Left ventricle myocardium inferior (tissue), 1 donor: ENCODE measurements at regions not wholly inside any gene's neighbourhood (a gene's known extent, or its start where the extent isn't known, plus 50 kb on each side); places are given as distances from the start of the nearest gene placed in this dataset.

Experiments used
- DNase-seq: peaks from one replicate; pipeline ENCODE4 v3.0.0-alpha.2; 2020
- H3K27ac ChIP-seq: fragments of 200-600 bp; replicated peaks from 2 replicates; pipeline ENCODE4 v1.8.0; 2021
- H3K27me3 ChIP-seq: fragments of 200-600 bp; 2 replicates; pipeline ENCODE4 v1.8.0; 2021; ENCODE audit warnings: low read depth
- H3K36me3 ChIP-seq: fragments of 200-600 bp; 2 replicates; pipeline ENCODE4 v1.8.0; 2021
- H3K4me1 ChIP-seq: fragments of 200-600 bp; 2 replicates; pipeline ENCODE4 v1.8.0; 2021
- H3K4me3 ChIP-seq: fragments of 200-600 bp; 2 replicates; pipeline ENCODE4 v1.8.0; 2021; ENCODE audit warnings: mild to moderate bottlenecking, moderate library complexity
- H3K9me3 ChIP-seq: fragments of 200-600 bp; replicated peaks from 2 replicates; pipeline ENCODE4 v1.8.0; 2021
- intact Hi-C: fragments of 100-400 bp; cut with micrococcal nuclease; formaldehyde crosslinking; loops from one replicate; pipeline ENCODE4 v1.11.0; 2022
- TF ChIP-seq, protein P1 (sequence below): fragments of 200-600 bp; IDR thresholded peaks from 2 replicates; pipeline ENCODE4 v1.8.0; 2021; ENCODE audit warnings: antibody characterized with exemption, mild to moderate bottlenecking, borderline replicate concordance
- donor health status: DM: no; HTN: yes; CAD: no; lungs with severe emphysema.

GRCh38 chr10:3605882-3606281 is 179.1 kb downstream of the KLF6 start:
- intact Hi-C loops: no loop called here
- Histone ChIP-seq H3K27me3 (no peaks in the 10 kb centered on the region), H3K27ac (no peak overlapping the region), H3K4me3 (no peak overlapping the region), H3K4me1 (no peaks in the 10 kb centered on the region), H3K36me3 (no peaks in the 10 kb centered on the region), H3K9me3 (peaks cover 44% of the 10 kb centered on the region)
- TF ChIP-seq, protein P1, sequence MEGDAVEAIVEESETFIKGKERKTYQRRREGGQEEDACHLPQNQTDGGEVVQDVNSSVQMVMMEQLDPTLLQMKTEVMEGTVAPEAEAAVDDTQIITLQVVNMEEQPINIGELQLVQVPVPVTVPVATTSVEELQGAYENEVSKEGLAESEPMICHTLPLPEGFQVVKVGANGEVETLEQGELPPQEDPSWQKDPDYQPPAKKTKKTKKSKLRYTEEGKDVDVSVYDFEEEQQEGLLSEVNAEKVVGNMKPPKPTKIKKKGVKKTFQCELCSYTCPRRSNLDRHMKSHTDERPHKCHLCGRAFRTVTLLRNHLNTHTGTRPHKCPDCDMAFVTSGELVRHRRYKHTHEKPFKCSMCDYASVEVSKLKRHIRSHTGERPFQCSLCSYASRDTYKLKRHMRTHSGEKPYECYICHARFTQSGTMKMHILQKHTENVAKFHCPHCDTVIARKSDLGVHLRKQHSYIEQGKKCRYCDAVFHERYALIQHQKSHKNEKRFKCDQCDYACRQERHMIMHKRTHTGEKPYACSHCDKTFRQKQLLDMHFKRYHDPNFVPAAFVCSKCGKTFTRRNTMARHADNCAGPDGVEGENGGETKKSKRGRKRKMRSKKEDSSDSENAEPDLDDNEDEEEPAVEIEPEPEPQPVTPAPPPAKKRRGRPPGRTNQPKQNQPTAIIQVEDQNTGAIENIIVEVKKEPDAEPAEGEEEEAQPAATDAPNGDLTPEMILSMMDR: no peak
- no peak for DNase-seq

GRCh38 chr10:3595736-3596135 is 189.3 kb downstream of the KLF6 start:
- H3K9me3 ChIP-seq: no peaks in the 10 kb centered on the region
- no peak overlapping the region for H3K4me3 ChIP-seq
- no peak overlapping the region for H3K27ac ChIP-seq
- H3K36me3 ChIP-seq: no peaks in the 10 kb centered on the region
- no peaks in the 10 kb centered on the region for H3K4me1 ChIP-seq
- DNase-seq: no peak
- TF ChIP-seq, protein P1: no peak
- no peaks in the 10 kb centered on the region for H3K27me3 ChIP-seq
- intact Hi-C loops: no loop called here

DNA sequence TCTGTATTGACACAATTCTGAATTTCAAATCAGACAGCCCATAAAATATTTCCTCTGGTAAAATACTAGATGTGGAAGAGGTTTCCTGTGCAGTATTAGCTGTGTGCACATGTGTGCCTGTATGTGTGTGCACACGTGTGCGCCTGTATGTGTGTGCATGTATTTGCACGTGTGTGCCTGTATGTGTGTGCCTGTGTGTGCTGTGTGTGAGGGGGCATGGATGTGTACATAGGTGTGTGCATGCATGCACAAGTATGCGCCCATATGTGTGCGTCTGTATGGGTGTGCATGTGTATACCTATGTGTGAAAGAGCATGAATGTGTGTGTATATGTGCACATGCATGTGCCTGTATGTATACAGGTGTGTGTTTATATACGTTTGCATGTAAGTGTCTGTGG is 191.4 kb downstream of the KLF6 start:
- Histone ChIP-seq H3K9me3 (no peaks in the 10 kb centered on the region), H3K36me3 (no peaks in the 10 kb centered on the region), H3K4me3 (no peak overlapping the region), H3K27me3 (no peaks in the 10 kb centered on the region), H3K4me1 (no peaks in the 10 kb centered on the region), H3K27ac (no peak overlapping the region)
- DNase-seq: no peak
- intact Hi-C loops: no loop called here
- TF ChIP-seq, protein P1: no peak

GRCh38 chr10:3592424-3592823 is 192.6 kb downstream of the KLF6 start:
- TF ChIP-seq, protein P1: no peak
- H3K27ac ChIP-seq: no peak overlapping the region
- no peaks in the 10 kb centered on the region for H3K9me3 ChIP-seq
- no peaks in the 10 kb centered on the region for H3K36me3 ChIP-seq
- H3K4me1 ChIP-seq: no peaks in the 10 kb centered on the region
- H3K4me3 ChIP-seq: no peak overlapping the region
- H3K27me3 ChIP-seq: no peaks in the 10 kb centered on the region
- intact Hi-C loops: no loop called here
- DNase-seq: no peak

DNA sequence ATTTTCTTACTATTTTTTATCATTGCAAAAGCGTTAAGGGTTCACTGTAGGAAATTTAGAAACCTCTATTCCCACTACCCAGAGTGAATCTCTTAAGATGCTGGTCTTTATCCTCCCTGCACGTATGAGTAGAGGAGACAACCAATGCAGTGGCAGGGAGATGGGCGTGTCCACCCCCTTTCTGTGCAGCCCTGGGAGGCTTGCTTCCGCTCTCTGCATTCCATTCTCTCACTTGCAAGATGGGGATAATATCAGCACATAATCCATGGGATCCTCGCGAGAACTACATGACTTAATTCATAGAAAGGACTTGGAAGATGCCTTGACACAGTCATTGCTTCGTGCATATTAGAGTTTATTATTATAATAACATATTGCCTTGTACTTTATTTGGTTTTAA is 196.2 kb downstream of the KLF6 start:
- Histone ChIP-seq H3K27ac (no peak overlapping the region), H3K9me3 (no peaks in the 10 kb centered on the region), H3K27me3 (no peaks in the 10 kb centered on the region), H3K4me3 (no peak overlapping the region), H3K4me1 (no peaks in the 10 kb centered on the region), H3K36me3 (no peaks in the 10 kb centered on the region)
- DNase-seq: no peak
- TF ChIP-seq, protein P1: no peak
- intact Hi-C loops: no loop called here

- intact Hi-C loops: no loop called here
- Histone ChIP-seq H3K27me3 (no peaks in the 10 kb centered on the region), H3K36me3 (no peaks in the 10 kb centered on the region), H3K27ac (no peak overlapping the region), H3K9me3 (no peaks in the 10 kb centered on the region), H3K4me3 (no peak overlapping the region), H3K4me1 (no peaks in the 10 kb centered on the region)
- TF ChIP-seq, protein P1: no peak
- DNase-seq: no peak
These were observed 196.7 kb downstream of the KLF6 start for GRCh38 chr10:3588346-3588745.
